RWPE2 (cell line): ENCODE measurements at regions not wholly inside any gene's neighbourhood (a gene's known extent, or its start where the extent isn't known, plus 50 kb on each side); places are given as distances from the start of the nearest gene placed in this dataset.

Source experiments
- ATAC-seq: fragments of 200-7000 bp; cut with Tn5 transposase; 3 replicates; pipeline ENCODE4 v1.9.1; 2021; ENCODE audit warnings: low read depth
- DNase-seq: peaks from one replicate; pipeline ENCODE4 v3.0.0-alpha.2; 2020; ENCODE audit warnings: low spot score
- H3K27ac ChIP-seq: fragments of 450-650 bp; 2 replicates; pipeline ENCODE4 v1.5.1; 2017; ENCODE audit warnings: mild to moderate bottlenecking; ENCODE audit not compliant: poor library complexity, severe bottlenecking
- H3K27me3 ChIP-seq: fragments of 250-450 bp; sonication (Bioruptor Pico); 2 replicates; pipeline ENCODE4 v1.5.1; 2021; ENCODE audit warnings: mild to moderate bottlenecking, moderate library complexity; ENCODE audit not compliant: insufficient read depth, poor library complexity, severe bottlenecking
- H3K36me3 ChIP-seq: fragments of 250-450 bp; sonication (Bioruptor Pico); 2 replicates; pipeline ENCODE4 v1.5.1; 2020; ENCODE audit warnings: low read depth, mild to moderate bottlenecking, moderate library complexity
- H3K4me1 ChIP-seq: fragments of 250-450 bp; sonication (Bioruptor Pico); 2 replicates; pipeline ENCODE4 v1.5.1; 2021; ENCODE audit warnings: mild to moderate bottlenecking, moderate library complexity; ENCODE audit not compliant: insufficient read depth, poor library complexity, severe bottlenecking
- H3K4me3 ChIP-seq: fragments of 250-450 bp; sonication (Bioruptor Pico); 2 replicates; pipeline ENCODE4 v1.5.1; 2021; ENCODE audit warnings: mild to moderate bottlenecking, moderate library complexity; ENCODE audit not compliant: severe bottlenecking
- H3K9me3 ChIP-seq: fragments of 250-450 bp; sonication (Bioruptor Pico); 2 replicates; pipeline ENCODE4 v1.5.1; 2021; ENCODE audit warnings: mild to moderate bottlenecking, moderate library complexity; ENCODE audit not compliant: severe bottlenecking
- CTCF ChIP-seq: fragments of 450-650 bp; IDR thresholded peaks from one replicate; pipeline ENCODE4 v1.5.1; 2017; ENCODE audit warnings: mild to moderate bottlenecking, moderate library complexity; ENCODE audit not compliant: poor library complexity, severe bottlenecking

- no peak for TF ChIP-seq CTCF
- Histone ChIP-seq H3K36me3 (no peaks in the 10 kb centered on the region), H3K27me3 (no peaks in the 10 kb centered on the region), H3K27ac (peak overlapping the region; percentile 91), H3K9me3 (no peaks in the 10 kb centered on the region), H3K4me1 (peaks cover 31% of the 10 kb centered on the region), H3K4me3 (no peak overlapping the region)
- no peak for DNase-seq
- no peak for ATAC-seq
These were observed 84.6 kb upstream of the PICALM start for GRCh38 chr11:86153439-86153838.

DNA sequence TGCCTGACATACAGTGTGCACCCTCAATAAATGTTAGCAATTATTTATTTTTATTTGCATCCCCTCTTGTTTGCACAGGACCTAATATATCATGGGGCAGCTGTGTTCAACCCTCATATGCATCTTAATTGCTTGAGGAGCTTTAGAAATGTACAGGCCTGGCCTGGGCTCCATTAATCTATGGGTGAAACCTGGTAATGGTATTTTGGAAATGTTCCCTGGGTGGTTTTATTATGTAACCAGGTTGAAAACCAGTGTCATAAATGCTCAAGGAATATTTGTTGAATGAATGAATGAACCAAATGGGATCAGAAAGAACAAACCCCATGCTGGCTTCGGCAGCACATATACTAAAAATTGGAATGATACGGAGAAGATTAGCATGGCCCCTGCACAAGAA is 84.0 kb upstream of the PICALM start:
- H3K27me3 ChIP-seq, result no peaks in the 10 kb centered on the region
- H3K9me3 ChIP-seq, result no peaks in the 10 kb centered on the region
- ATAC-seq (no peak), DNase-seq (no peak)
- peaks cover 32% of the 10 kb centered on the region for H3K4me1 ChIP-seq
- no peak overlapping the region for H3K4me3 ChIP-seq
- H3K36me3 ChIP-seq, result no peaks in the 10 kb centered on the region
- TF ChIP-seq CTCF, result no peak
- H3K27ac ChIP-seq, result peak overlapping the region; percentile 91

DNA sequence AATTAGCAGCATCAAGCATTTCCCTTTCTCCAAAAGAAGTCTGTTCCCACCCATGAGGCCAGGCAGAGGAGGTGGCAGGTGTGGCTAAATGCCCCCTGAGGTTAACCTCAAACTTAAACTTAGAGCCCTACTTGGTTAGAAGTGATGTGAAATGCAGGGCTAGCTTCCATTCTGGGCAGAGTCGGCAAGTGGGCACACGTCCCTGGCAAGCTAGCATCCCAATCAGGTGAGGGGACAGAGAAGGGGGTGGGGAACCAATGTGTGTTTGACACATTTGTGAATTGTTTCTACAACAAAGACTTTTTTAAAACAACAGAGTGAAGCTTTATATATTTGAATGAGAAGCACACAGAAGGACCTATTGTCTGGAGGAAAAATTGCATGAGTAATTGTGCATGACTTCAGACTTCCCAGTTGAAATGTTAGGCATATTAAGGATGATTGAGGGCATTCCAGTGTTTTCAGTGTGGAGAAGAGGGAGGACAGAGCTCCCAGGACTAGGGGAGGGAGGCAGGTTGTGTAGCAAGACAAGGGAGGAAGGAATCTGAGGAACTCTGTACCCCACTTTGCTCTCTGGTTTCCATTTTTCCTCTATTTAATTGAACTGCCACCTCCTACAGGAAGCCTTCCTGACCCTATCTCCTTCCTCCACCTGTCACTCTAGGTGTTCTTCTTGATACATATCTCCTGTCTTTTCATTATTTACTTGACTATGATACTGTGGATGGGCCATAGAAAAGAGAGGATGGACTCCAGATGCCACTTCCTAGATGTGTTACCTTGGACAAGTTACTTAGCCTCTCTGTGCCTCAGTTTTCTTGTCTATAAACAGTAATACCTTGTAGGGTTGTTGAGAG is 83.3 kb upstream of the PICALM start:
- H3K4me3 ChIP-seq, result no peak overlapping the region
- no peak for TF ChIP-seq CTCF
- H3K27me3 ChIP-seq, result no peaks in the 10 kb centered on the region
- DNase-seq, result no peak
- H3K9me3 ChIP-seq, result no peaks in the 10 kb centered on the region
- no peaks in the 10 kb centered on the region for H3K36me3 ChIP-seq
- peak; percentile 66 for ATAC-seq
- H3K4me1 ChIP-seq, result peaks cover 35% of the 10 kb centered on the region
- H3K27ac ChIP-seq, result peak overlapping the region; percentile 91

- Histone ChIP-seq H3K27me3 (no peaks in the 10 kb centered on the region), H3K27ac (peak overlapping the region; percentile 91), H3K4me1 (peaks cover 35% of the 10 kb centered on the region), H3K4me3 (no peak overlapping the region), H3K36me3 (no peaks in the 10 kb centered on the region), H3K9me3 (no peaks in the 10 kb centered on the region)
- no peak for DNase-seq
- TF ChIP-seq CTCF, result no peak
- peak; percentile 64 for ATAC-seq
These were observed 82.5 kb upstream of the PICALM start for GRCh38 chr11:86151174-86152005.
